ENCODE measurements at regions not wholly inside any gene's neighbourhood (a gene's known extent, or its start where the extent isn't known, plus 50 kb on each side); places are given as distances from the start of the nearest gene placed in this dataset.

DNA sequence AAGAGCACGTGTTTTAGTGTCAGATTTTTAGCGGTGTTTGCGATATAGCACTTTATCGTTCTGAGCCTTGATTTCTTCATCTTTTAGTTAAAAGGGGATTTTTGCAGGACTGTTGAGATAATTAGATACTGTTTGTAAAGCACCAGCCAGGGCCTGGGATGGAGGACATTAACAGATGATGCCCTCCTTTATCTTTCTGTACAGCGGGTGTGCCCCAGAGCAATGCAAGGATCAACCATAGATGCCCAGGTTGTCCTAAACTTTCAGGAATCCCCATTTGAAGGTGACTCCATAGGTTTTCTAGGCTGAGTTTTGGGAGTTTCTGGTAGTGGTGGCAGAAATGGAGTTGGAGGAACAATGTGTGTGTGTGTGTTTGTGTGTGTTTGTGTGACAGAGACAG is 97.0 kb upstream of the SPRED2 start:
- Mint-ChIP-seq H3K27me3 (ENCODE audit: unreplicated experiment) (peaks cover 9% of the 10 kb centered on the region), H3K27ac (ENCODE audit: unreplicated experiment) (no peak overlapping the region), H3K36me3 (ENCODE audit: unreplicated experiment) (peaks cover 5% of the 10 kb centered on the region), H3K9me3 (ENCODE audit: unreplicated experiment) (no peaks in the 10 kb centered on the region), H3K4me3 (ENCODE audit: unreplicated experiment) (no peak overlapping the region), H3K4me1 (ENCODE audit: low read depth, unreplicated experiment) (peaks cover 2% of the 10 kb centered on the region)
- TF ChIP-seq CTCF (IDR thresholded peaks at IDR 0.05; ENCODE audit: partially characterized antibody, unreplicated experiment): no peak
- no peak for DNase-seq

DNA sequence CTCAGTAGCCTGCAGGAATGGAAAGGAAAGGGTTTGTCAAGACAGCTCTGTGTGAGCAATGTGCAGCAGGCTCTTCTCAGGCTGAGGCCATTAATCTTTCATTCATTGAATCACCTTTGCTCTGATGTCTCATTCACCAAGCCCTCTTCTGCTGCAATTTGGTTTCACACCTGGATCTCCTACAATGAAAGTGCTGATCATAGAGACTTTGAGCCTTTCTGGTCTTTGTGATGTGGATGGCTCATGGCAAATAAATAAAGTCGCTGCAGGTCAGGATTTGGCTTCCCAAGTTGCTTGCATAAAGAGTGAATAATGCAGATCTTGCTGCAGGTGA is 95.8 kb upstream of the SPRED2 start:
- H3K27ac Mint-ChIP-seq (ENCODE audit: unreplicated experiment): no peak overlapping the region
- peaks cover 6% of the 10 kb centered on the region for H3K27me3 Mint-ChIP-seq (ENCODE audit: unreplicated experiment)
- peaks cover 2% of the 10 kb centered on the region for H3K4me1 Mint-ChIP-seq (ENCODE audit: low read depth, unreplicated experiment)
- peaks cover 7% of the 10 kb centered on the region for H3K36me3 Mint-ChIP-seq (ENCODE audit: unreplicated experiment)
- no peaks in the 10 kb centered on the region for H3K9me3 Mint-ChIP-seq (ENCODE audit: unreplicated experiment)
- DNase-seq: no peak
- TF ChIP-seq CTCF (IDR thresholded peaks at IDR 0.05; ENCODE audit: partially characterized antibody, unreplicated experiment): no peak
- H3K4me3 Mint-ChIP-seq (ENCODE audit: unreplicated experiment): no peak overlapping the region

GRCh38 chr2:65527451-65528240 is 95.2 kb upstream of the SPRED2 start:
- TF ChIP-seq CTCF (IDR thresholded peaks at IDR 0.05; ENCODE audit: partially characterized antibody, unreplicated experiment): no peak
- no peaks in the 10 kb centered on the region for H3K9me3 Mint-ChIP-seq (ENCODE audit: unreplicated experiment)
- DNase-seq: no peak
- H3K4me1 Mint-ChIP-seq (ENCODE audit: low read depth, unreplicated experiment): peaks cover 2% of the 10 kb centered on the region
- H3K4me3 Mint-ChIP-seq (ENCODE audit: unreplicated experiment): no peak overlapping the region
- no peak overlapping the region for H3K27ac Mint-ChIP-seq (ENCODE audit: unreplicated experiment)
- peaks cover 11% of the 10 kb centered on the region for H3K36me3 Mint-ChIP-seq (ENCODE audit: unreplicated experiment)
- H3K27me3 Mint-ChIP-seq (ENCODE audit: unreplicated experiment): peaks cover 6% of the 10 kb centered on the region

DNA sequence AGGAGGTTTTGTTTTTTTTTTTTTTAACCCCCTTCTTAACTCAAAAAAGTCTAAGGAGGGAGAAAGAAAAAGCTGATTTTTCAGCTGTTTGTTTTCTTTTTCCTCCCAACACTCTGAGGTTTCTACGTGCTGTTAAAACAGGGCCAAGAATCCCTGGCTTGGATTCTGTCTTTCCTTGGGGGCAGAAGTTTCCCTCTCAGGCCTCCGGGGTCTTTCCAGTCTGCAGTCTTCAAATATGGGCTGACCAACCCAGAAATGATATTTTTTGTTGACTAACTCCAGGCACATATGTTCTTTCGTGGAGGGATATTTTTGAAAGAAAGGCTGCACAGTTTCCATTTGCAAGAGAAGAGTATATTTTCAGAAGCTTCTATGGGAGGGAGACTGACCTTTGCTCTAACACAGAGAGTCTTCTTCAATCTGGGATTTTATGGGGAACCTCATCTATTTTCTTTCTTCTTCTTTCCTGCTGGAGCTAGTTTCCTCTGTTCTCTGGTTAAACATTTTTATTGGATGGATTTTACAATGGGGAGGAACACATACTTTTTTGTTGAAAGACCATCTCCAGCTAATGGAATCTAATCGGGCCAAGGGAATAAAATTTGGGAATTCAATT is 93.3 kb upstream of the SPRED2 start:
- Mint-ChIP-seq H3K9me3 (ENCODE audit: unreplicated experiment) (no peaks in the 10 kb centered on the region), H3K4me3 (ENCODE audit: unreplicated experiment) (no peak overlapping the region), H3K27me3 (ENCODE audit: unreplicated experiment) (no peaks in the 10 kb centered on the region), H3K4me1 (ENCODE audit: low read depth, unreplicated experiment) (peaks cover 2% of the 10 kb centered on the region), H3K27ac (ENCODE audit: unreplicated experiment) (no peak overlapping the region), H3K36me3 (ENCODE audit: unreplicated experiment) (peaks cover 6% of the 10 kb centered on the region)
- no peak for TF ChIP-seq CTCF (IDR thresholded peaks at IDR 0.05; ENCODE audit: partially characterized antibody, unreplicated experiment)
- no peak for DNase-seq

GRCh38 chr2:65522922-65523321 is 90.5 kb upstream of the SPRED2 start:
- TF ChIP-seq CTCF (IDR thresholded peaks at IDR 0.05; ENCODE audit: partially characterized antibody, unreplicated experiment): no peak
- peak overlapping the region; percentile 10 for H3K4me3 Mint-ChIP-seq (ENCODE audit: unreplicated experiment)
- no peak for DNase-seq
- H3K27ac Mint-ChIP-seq (ENCODE audit: unreplicated experiment): no peak overlapping the region
- peaks cover 2% of the 10 kb centered on the region for H3K4me1 Mint-ChIP-seq (ENCODE audit: low read depth, unreplicated experiment)
- no peaks in the 10 kb centered on the region for H3K27me3 Mint-ChIP-seq (ENCODE audit: unreplicated experiment)
- H3K36me3 Mint-ChIP-seq (ENCODE audit: unreplicated experiment): peaks cover 14% of the 10 kb centered on the region
- no peaks in the 10 kb centered on the region for H3K9me3 Mint-ChIP-seq (ENCODE audit: unreplicated experiment)

All from glutamatergic neuron (in vitro differentiated cells).